Adipose tissue (tissue), 3 donors: ENCODE measurements at regions not wholly inside any gene's neighbourhood (a gene's known extent, or its start where the extent isn't known, plus 50 kb on each side); places are given as distances from the start of the nearest gene placed in this dataset.
"Not testable (repeated sequence)": the region's sequence is repeated elsewhere in the genome, so short reads cannot be mapped to it uniquely, and the experiment has no call there.

Experiments used
- H3K27ac ChIP-seq: one replicate; pipeline ENCODE4 v1.5.1; 2013; ENCODE audit warnings: low read depth, low read length
- WGBS, 3 donors: extraction: QIAGEN DNeasy Blood & Tissue Kit; methylation state at CpG; one replicate each; pipeline ENCODE4 v1.1.7; 2013; 5-methylcytosine and 5-hydroxymethylcytosine counted together
- donor health status: healthy with polysubstance abuse.
- donor health status: Bipolar disorder and iron deficiency.
- donor health status: healthy.

DNA sequence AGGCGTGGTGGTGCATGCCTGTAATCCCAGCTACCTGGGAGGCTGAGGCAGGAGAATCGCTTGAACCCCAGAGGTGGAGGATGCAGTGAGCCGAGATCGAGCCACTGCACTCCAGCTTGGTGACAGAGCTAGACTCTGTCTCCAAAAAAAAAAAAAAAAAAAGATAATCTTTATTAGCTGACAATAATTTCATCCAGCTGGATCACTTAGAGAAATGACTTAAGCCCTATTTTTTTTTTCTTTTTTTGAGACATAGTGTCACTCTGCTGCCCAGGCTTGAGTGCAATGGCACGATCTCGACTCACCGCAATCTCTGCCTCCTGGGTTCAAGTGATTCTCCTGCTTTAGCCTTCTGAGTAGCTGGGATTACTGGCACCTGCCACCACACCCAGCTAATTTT is 51.6 kb upstream of the MAP4K4 start:
- not testable (repeated sequence) for H3K27ac ChIP-seq
- WGBS, 3 donors, result 95 to 99% (median 98%) methylated on average over 5 to 7 of the region's 7 CpGs

DNA sequence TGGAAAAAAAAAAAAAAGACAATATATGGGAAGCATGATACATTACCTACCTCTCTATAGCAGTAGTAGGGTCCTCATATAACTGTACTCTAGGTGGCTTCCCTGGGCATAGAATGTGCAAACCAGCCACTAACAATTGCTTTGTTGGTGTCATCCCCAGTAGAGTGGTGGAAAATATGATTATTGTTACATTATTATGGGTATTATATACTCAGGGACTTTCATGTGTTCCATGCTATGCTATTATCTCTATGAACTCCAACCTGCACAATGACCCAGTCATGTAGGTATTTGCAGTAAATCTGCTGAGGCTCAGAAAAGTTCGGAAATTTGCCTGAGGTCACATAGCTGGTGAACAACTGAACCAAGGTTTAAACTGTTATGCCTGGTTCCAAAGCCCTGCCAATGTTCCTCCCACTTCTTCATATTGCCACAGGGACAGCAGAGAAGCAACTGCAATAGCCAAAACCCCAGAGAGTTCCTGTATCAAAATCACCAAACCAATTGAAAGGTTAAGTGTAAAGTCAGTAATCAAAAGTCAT is 52.6 kb upstream of the MAP4K4 start:
- WGBS, 3 donors, result 75 to 93% (median 86%) methylated on average over 1 of the region's 1 CpG
- no peak overlapping the region for H3K27ac ChIP-seq

DNA sequence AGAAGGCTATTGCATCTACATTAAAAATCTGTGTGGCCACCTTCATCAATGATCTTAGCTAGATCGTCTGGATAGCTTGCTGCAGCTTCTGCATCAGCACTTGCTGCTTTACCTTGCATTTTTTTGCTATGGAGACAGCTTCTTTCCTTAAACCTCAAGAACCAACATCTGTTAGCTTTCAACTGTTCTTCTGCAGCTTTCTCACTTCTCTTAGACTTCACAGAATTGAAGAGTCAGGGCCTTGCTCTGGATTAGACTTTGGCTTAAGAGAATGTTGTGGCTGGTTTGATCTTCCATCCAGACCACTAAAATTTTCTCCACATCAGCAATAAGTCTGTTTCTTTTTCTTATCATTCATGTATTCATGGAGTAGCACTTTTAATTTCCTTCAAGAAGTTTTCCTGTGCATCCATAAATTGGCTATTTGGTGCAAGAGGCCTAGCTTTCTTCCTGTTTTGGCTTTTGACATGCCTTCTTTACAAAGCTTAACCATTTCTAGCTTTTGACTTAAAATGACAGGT is 54.4 kb upstream of the MAP4K4 start:
- no peak overlapping the region for H3K27ac ChIP-seq
- WGBS, 3 donors, result 84 to 96% (median 87%) methylated on average over 1 of the region's 1 CpG

DNA sequence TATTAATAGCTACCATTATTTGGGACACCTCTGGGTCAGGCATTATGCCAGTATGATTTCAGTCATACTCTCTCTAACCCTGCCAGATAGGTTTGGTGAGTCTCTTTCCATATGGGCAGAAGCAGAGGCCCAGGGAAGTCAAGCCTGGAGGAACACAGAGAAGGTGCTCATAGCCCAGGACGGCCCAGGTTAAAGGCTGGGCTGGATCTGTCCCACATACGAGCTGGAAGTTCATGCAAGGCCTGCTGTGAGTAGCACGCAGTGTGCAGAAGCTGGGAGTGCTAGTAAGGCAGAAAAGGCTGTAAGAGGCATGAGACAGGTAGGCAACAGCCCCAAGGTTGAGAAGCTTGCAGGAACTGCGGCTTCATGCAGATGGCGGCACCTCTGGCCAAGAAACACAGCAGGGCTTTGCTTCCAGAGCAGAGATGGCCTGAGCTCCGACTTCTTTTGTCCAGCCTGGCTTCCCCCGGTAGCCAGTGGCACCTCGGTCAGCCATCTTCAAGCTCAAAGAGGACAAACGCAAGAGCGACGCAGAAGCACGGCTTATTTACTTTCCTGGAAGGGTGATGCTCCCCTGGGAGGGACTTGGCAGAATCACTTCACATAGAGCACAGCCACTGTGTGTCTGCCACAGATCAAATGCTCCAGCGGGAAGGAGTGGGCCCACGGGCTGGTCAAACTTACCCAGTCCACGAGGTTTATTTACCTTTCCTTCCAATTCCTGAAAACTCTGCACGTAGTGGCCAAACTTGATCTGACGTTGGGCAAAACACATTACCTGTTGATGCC is 58.5 kb upstream of the MAP4K4 start:
- 77 to 91% (median 90%) methylated on average over 17 of the region's 17 CpGs for WGBS, 3 donors

DNA sequence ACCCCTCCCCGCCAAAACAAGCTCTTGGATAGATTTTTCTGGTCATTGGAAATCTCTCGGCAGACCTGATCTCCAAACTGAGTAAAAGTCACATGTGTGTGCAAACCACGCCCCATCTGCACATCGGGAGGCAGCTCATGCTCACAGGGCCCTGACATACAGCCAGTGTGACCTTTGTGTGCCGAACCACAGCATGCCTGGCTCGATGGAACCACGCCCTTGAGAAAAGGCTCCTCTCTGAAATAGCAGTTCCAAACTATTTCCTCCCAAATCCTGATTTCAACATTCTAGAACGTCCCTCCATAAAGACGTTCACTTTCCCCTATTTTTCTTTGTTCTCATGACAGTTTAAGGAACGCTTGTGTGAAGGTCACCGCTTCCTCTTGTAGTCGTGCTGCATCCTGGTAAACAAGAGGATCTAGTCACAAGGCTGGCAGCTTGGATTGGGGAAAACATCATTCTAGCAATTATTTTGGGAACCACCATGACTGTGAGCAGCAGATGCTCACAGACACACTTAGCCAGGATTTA is 59.3 kb upstream of the MAP4K4 start:
- H3K27ac ChIP-seq, result no peak overlapping the region
- 41 to 76% (median 51%) methylated on average over 12 of the region's 12 CpGs for WGBS, 3 donors

More for the DNA sequence above, 58.5 kb upstream of the MAP4K4 start:
- no peak overlapping the region for H3K27ac ChIP-seq

DNA sequence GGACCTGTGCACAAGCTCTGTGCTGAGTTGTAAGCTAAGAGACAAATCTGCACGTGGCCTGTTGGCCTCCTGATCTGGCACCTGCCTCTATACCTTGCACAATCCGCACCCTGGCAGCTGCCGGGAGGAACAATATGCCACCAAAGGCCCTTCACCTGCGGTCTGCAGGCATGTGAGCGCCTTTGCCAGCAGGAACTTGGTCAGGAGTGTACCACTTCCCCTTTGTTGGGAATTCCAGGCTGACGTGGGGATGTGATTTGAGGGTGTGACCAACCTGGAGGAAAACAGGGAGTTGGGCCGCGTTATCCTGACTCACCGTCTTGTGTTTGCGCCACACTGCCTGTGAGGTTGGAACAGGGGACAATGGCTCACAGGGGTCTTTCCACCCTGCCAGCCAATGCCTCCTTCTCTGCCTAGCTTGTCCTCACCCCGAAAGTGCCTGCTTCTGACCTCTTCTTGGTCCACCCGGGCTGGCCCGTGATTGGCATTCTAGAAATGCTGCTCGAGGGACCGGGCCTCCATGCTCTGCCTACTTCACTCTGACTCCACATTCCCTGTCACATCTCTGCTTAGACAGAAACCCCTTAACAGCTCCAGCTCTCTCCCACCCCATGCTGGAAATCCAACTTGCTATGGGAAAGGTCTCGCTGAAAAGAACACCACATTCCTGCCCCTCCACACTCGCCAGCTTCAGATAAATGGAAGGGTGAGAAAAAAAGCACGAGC is 67.1 kb upstream of the MAP4K4 start:
- H3K27ac ChIP-seq, result no peak overlapping the region
- WGBS, 3 donors, result 76 to 89% (median 79%) methylated on average over 18 of the region's 18 CpGs

DNA sequence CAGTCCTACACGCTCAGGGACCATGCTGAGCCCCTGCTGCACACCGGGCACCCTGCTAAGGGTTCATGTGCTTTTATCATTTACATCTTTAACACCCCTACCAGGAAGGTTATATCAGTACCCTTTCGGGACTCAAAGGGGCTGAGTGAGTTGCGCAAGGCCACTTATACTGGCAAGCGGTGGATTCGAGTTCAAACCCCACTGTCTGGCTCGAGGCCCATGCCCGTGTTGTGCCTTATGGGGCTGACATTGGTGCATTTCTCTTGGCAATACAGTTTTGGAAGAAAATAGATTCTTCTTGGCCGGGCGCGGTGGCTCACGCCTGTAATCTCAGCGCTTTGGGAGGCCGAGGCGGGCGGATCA is 69.5 kb upstream of the MAP4K4 start:
- no peak overlapping the region for H3K27ac ChIP-seq
- WGBS, 3 donors, result 95 to 96% (median 96%) methylated on average over 11 to 16 of the region's 16 CpGs

DNA sequence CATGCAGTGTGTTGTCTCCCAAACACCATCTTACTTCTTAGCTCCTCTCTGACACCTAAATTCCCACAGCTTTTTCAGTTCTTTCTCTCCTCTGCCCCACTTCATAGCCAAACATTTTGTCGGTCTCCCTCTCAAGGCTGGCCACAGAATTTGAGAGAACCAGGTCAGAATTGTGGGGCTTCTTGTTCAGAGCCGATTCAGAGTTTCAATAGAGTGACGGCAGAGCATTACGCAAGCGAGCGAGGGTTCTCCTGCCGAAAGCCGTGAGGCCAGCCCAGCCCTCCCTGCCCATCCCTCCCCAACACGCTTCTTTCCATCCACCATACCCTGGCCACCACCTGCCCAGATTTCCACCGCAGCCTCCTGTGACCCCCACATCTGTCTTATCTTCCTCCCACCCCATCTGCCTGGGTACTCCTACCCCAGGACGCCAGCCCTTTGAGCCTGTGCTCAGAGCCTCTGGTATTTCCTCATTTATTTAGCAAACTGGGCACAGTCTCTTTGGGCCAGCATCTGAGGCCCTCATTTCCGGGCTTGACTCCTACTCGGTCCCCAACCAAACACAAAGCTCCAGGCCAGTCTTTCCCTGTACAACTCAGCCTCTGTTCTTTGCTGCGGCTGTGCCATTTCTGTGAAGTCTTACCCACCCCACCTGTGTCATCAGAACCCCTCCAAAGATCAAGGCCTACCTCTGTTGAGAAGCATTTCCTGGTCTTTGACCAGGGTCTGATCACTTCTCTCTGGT is 70.0 kb upstream of the MAP4K4 start:
- 75 to 97% (median 79%) methylated on average over 12 to 14 of the region's 14 CpGs for WGBS, 3 donors
- no peak overlapping the region for H3K27ac ChIP-seq

DNA sequence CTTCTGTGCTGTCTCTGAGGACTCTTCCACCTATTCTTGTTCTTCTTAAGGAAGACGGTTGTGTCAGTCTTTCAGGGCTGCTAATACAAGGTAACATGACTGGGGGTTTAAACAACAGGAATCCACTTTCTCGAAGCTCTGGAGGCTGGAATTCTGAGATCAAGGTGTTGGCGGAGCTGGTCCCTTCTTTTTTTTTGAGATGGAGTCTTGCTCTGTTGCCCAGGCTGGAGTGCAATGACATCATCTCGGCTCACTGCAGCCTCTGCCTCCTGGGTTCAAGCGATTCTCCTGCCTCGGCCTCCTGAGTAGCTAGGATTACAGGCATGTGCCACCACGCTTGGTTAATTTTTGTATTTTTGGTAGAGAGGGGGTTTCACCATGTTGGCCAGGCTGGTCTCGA is 71.7 kb upstream of the MAP4K4 start:
- H3K27ac ChIP-seq, result not testable (repeated sequence)
- 93 to 94% (median 93%) methylated on average over 8 of the region's 8 CpGs for WGBS, 3 donors

DNA sequence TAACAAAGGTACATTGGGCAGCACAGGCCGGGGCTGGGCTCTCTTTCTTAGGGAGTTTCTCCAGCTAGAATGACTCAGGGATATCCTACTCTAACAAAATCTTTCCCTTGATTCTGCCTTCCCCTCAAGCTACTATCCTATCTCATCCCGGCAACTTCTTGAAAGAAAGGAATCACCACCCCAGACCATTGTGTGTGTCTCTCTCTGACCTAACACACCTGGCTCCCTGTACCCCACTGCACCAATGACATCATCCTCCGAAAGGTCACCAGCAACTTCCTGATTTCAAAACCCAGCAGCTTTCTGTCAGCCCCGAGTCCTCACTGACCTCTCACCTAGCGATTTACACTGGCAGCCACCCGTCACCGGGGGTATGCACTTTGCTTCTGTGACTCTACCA is 72.1 kb upstream of the MAP4K4 start:
- 64 to 83% (median 72%) methylated on average over 7 of the region's 7 CpGs for WGBS, 3 donors
- H3K27ac ChIP-seq, result no peak overlapping the region

DNA sequence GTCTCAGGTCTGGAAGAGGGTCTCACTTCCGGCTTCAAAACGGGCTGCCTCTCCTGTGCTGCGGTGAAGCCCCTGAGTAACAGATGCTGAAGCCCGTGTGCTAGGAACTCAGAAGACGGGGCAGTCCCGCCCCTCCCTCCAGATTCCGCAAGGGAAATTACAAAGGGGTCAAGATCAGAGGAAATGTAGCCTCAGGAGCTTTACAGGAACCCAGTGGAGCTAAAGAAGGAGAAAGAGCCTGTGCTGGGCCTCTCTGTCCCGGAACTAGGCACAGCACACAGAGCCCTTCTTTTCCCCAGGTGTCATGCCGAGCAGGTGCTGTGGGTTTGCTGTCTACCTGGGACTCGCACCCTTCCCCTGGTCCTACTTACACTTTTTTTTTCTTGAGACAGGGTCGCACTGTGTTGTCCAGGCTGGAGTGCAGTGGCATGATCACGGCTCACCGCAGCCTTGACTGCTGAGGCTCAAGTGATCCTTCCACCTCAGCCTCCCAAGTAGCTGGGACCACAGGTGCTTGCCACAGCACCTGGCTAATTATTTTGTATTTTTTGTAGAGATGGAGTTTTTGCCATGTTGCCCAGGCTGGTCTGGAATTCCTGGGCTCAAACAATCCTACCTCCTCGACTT is 72.7 kb upstream of the MAP4K4 start:
- H3K27ac ChIP-seq, result no peak overlapping the region
- 82 to 89% (median 83%) methylated on average over 13 to 14 of the region's 14 CpGs for WGBS, 3 donors

DNA sequence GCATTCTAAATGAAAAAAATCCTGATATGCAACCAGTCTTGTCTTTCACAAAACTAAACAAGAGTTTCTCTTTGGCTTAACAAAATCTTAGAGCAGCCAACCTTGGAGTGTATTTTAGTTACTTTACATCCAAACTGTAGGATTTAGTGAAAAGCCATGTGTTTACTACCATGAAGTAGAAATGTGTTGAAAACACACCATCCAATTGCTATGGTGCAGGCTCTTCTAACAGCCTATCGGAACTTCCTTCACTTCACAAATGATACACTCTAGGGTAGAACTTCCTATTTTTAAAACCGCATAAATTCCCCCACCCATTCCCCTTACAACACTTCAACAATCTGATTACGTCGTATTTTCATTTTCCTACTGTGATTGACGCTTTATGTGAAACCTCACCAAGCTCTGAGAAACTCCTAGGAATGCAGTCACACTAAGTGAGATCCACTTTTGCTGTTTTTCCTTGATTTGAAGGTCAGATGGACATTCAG is 74.4 kb upstream of the MAP4K4 start:
- WGBS, 3 donors, result 47 to 85% (median 59%) methylated on average over 5 of the region's 5 CpGs

DNA sequence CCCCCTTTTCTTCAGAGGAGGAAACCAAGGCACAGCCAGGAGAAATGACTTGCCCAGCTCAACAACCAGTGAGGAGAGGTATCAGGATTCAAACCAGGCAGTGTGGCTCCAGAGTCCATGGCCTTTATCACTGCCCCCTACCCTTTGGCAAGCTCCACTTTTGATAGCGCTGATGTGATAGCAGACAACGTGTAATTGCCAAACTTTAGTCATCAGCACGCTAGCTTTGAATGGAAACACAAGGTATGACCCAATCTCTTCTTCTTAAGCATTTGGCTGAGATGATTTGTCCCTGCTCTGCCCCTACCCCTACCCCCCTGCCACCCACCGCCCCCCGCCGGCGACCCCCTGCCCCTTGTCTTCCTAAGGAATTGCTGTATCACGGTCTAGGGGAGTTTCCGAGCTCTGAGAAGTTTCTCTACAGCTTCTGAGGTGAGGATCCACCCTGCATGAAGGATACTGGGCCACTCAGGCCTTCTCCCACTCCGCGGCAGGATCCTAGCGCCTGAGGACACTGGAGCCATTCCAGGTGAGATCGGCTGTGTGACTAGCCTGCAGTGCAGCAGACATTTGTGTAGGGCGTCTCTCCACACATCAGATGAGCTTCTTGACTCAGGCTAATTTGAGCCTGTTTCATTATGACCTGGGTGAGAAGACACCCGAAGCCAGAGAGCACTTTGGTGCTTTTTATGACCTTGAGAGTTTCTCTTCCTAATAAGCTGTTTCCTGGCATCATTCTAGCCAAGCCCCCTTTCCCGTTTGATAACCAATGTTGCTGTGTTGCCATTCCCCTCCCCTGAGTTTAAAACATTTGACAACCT is 75.1 kb upstream of the MAP4K4 start:
- H3K27ac ChIP-seq, result no peak overlapping the region
- WGBS, 3 donors, result 74 to 83% (median 75%) methylated on average over 16 of the region's 16 CpGs

More for the DNA sequence above, 74.4 kb upstream of the MAP4K4 start:
- H3K27ac ChIP-seq, result no peak overlapping the region

DNA sequence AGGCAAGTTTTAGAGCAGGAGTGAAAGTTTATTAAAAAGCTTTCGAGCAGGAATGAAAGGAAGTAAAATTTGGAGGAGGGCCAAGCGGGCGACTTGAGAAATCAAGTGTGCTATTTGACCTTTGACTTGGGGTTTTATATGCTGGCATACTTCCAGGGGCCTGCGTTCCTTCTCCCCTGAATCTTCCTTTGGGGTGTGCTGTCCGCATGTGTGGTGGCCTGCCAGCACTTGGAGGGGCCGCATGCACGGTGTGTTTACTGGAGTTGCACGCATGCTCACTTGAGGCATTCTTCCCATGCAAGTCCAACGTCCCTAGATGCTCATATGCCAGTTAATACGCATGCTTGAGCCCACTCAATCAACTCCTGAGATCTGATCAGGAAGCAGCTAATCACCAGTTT is 78.3 kb upstream of the MAP4K4 start:
- no peak overlapping the region for H3K27ac ChIP-seq
- 16 to 66% (median 19%) methylated on average over 10 of the region's 10 CpGs for WGBS, 3 donors

DNA sequence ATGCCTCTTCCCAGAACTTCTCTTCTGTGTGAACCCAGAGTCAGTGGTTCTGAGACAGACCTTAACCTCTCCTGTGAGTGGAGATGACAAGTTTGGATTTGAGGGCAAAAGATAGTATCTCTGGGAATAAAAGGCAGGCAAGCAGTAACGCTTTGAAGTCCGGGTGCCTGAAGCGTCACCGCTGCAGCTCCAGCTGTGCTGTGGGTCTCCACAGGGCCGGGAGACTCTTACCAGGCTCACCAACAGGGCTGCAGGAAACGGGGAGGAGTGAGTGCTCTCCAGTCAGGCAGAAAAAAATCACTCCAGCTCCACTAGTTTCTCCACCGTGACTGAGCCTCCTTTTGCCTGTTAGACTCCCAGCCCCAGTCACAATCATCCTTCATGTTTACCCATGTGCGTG is 79.7 kb upstream of the MAP4K4 start:
- H3K27ac ChIP-seq, result no peak overlapping the region
- WGBS, 3 donors, result 79 to 86% (median 80%) methylated on average over 8 of the region's 8 CpGs

DNA sequence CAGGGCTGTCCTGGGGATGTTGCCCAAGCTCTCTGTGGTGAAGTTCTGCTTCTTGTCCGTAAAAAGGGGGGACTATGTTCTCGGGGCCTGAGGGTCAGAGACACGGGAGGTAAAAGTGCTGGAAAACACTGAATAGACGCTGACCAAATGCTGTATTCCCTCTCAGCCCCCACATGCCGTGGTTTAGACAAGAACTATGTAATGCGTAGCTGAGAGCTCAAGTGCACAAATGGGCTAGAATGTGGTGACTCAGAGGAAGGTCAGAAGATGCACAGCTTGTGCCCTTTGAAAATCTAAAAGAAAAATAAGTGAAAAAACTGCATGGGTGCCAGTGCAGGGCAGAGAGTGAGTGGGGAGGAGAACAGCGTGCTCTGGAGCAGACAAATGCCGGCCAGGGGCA is 80.3 kb upstream of the MAP4K4 start:
- H3K27ac ChIP-seq, result no peak overlapping the region
- WGBS, 3 donors, result 75 to 95% (median 76%) methylated on average over 8 of the region's 8 CpGs

DNA sequence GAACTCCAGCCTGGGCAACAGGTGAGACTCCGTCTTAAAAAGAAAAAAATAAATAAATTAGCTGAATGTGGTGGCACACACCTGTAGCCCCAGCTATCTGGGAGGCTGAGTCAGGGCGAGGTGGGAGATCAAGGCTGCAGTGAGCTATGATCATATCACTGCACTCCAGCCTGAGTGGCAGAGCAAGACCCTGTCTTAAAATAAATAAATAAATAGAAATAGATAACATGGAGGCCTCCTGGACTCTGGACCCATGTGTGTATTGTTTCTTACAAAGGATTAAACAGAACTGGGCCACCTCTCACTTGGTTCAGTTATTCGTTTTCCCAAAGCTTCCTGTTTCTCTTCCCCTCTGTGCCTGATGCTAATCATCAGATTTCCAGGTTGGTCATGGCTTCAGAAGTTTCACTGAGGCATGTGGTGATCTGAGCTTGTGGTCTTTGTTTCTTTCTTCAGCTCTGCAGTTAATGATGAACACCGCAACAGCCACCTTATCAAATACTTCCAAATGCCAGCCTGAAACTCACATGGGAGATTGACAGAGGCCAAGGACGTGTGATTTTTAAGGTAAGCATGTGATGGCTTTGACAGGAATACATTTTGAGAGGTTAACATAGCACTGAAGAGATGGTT is 83.3 kb upstream of the MAP4K4 start:
- WGBS, 3 donors, result 84 to 87% (median 87%) methylated on average over 5 of the region's 5 CpGs
- no peak overlapping the region for H3K27ac ChIP-seq
